ENCODE measurements at regions not wholly inside any gene's neighbourhood (a gene's known extent, or its start where the extent isn't known, plus 50 kb on each side); places are given as distances from the start of the nearest gene placed in this dataset.
"Not testable (repeated sequence)": the region's sequence is repeated elsewhere in the genome, so short reads cannot be mapped to it uniquely, and the experiment has no call there.

DNA sequence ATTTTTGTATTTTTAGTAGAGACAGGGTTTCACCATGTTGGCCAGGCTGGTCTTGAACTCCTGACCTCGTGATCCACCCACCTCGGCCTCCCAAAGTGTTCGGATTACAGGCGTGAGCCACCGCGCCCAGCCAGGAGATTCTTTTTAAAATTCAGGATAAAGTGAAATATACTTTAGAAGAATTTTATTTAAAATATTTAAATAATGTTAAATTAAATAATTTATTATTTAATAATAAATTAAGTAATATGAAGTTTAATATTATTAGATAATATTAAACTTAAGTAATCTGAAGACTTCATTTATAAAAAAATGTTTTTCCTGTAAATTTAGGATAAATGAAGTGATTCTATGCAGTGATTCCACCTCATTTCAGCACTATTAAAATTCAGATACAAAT, 175.2 kb upstream of the NANOGP8 start:
- not testable (repeated sequence) for TF ChIP-seq SUZ12 (IDR thresholded peaks at IDR 0.05; ENCODE audit: extremely low read depth, insufficient read depth, insufficient read length); YY1 (IDR thresholded peaks at IDR 0.05; ENCODE audit: insufficient read depth, insufficient read length); ZNF274 (IDR thresholded peaks at IDR 0.05; ENCODE audit: low read depth, low read length)
